Spinal cord (tissue), 9 donors: ENCODE measurements at regions not wholly inside any gene's neighbourhood (a gene's known extent, or its start where the extent isn't known, plus 50 kb on each side); places are given as distances from the start of the nearest gene placed in this dataset.

Experiments used
- DNase-seq, 6 donors: peaks; one replicate each; pipeline versions ENCODE4 v3.0.0 to v3.0.0-alpha.2; 2013 to 2015; ENCODE audit warnings: low spot score in 6 of 6, low read depth in 4 of 6
- H3K27ac ChIP-seq: one replicate; pipeline ENCODE4 v1.5.1; 2013; ENCODE audit warnings: low read depth, low read length, control low read depth
- H3K27me3 ChIP-seq: one replicate; pipeline ENCODE4 v1.6.1; 2013; ENCODE audit warnings: low read length; ENCODE audit not compliant: control insufficient read depth, insufficient read depth
- H3K36me3 ChIP-seq: one replicate; pipeline ENCODE4 v1.6.1; 2013; ENCODE audit warnings: low read length; ENCODE audit not compliant: control insufficient read depth, insufficient read depth
- H3K4me1 ChIP-seq: one replicate; pipeline ENCODE4 v1.6.1; 2013; ENCODE audit warnings: low read length; ENCODE audit not compliant: control insufficient read depth, insufficient read depth
- H3K4me3 ChIP-seq: one replicate; pipeline ENCODE4 v1.5.1; 2013; ENCODE audit warnings: low read depth, low read length, control low read depth
- H3K9me3 ChIP-seq: one replicate; pipeline ENCODE4 v1.6.1; 2013; ENCODE audit warnings: low read length; ENCODE audit not compliant: control insufficient read depth, insufficient read depth
- WGBS: methylation state at CpG from one replicate; pipeline ENCODE4 v1.1.5; 2013; ENCODE audit warnings: missing lambda C conversion rate; ENCODE audit not compliant: insufficient coverage; 5-methylcytosine and 5-hydroxymethylcytosine counted together
- donor health status: healthy.

DNA sequence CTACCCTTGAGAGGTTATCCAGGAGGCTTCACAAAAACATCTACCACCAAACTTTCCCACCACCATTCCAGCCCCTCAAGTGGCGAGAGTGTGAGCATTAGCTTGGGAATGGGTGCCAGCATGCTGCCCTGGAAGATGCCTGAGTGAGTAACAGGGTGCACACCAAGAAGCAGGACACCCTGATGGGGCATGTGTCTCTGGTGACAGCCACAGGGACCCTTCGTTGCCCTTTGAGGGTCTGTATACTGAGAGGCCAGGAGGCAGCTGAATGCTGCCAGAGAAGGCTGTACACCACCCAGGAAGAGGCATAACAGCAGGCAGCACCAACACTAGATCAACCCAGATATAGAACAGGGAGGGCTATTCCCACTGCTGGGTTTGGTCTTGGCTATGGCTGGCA lies 233.6 kb upstream of the THSD7B start:
- H3K27ac ChIP-seq, result no peak overlapping the region
- no peak for DNase-seq
- no peak overlapping the region for H3K4me3 ChIP-seq
- H3K9me3 ChIP-seq, result no peaks in the 10 kb centered on the region
- WGBS, result 58% methylated on average over 2 of the region's 2 CpGs
- no peaks in the 10 kb centered on the region for H3K27me3 ChIP-seq
- no peaks in the 10 kb centered on the region for H3K36me3 ChIP-seq
- no peaks in the 10 kb centered on the region for H3K4me1 ChIP-seq

DNA sequence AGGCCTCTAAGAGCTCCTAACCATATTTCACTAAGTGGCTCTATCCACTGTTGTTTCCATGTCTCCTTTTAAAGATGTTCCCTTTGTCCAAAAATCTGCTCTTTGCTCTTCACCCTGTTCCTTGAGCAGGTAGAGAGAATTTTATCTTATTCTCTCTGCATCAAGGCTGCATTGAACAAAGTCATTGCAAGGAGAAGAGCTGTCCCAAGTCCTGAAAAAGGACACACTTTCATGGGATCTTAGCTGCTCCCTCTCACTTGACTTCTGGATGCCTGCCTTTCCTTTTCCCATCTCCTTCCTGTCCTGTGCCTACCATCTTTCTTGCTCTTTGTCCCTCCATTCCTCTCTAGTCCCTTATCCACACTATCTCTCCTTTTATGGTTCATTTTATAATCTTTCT lies 235.2 kb upstream of the THSD7B start:
- DNase-seq, result no peak
- no peaks in the 10 kb centered on the region for H3K36me3 ChIP-seq
- H3K9me3 ChIP-seq, result no peaks in the 10 kb centered on the region
- H3K4me3 ChIP-seq, result no peak overlapping the region
- no peak overlapping the region for H3K27ac ChIP-seq
- H3K4me1 ChIP-seq, result no peaks in the 10 kb centered on the region
- no peaks in the 10 kb centered on the region for H3K27me3 ChIP-seq

DNA sequence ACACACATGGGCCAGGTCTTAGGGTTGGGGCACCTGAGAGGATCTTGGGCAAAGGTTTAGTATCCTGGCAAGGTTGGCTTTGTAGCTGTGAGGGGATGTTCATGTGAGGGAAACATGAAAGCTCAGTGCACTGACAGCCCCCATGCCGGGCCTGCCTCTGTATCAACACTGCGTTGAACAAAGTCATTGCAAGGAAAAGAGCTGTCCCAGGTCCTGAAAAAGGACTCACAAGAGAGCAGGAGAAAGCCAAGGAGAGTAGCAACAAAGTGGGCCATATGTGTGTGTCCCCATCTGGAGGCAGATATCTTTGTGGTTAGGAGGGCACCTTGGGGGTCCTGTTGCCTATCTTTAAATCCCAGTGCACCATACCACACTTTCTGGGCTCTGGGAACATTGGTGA lies 237.8 kb upstream of the THSD7B start:
- no peaks in the 10 kb centered on the region for H3K4me1 ChIP-seq
- peak; percentile 6 to 63 (median 16) for DNase-seq
- no peaks in the 10 kb centered on the region for H3K36me3 ChIP-seq
- H3K27me3 ChIP-seq, result no peaks in the 10 kb centered on the region
- H3K4me3 ChIP-seq, result no peak overlapping the region
- H3K9me3 ChIP-seq, result no peaks in the 10 kb centered on the region
- 17% methylated on average over 2 of the region's 2 CpGs for WGBS
- no peak overlapping the region for H3K27ac ChIP-seq

DNA sequence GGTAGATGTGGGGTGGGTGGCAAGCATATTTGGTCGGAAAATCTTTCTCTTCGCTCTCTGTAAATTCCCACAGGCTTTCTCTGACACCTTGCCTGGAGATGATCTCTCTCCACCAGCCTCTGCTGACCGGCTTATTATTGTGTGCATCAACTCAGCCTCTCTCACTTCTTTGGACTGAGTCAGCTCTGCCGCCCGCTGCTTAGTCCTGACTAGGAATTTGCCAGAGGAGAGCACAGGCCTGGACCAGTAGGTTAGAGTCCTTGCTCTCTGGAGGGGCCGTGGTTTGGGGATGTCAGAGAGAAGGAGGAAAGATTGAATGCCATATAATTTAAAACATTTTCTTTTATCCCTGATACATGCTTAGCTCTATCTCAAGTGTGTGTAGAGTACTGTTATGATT lies 242.6 kb upstream of the THSD7B start:
- H3K36me3 ChIP-seq, result no peaks in the 10 kb centered on the region
- no peaks in the 10 kb centered on the region for H3K9me3 ChIP-seq
- no peak overlapping the region for H3K27ac ChIP-seq
- WGBS, result no CpG with 5 or more reads among the region's 6 CpGs
- no peaks in the 10 kb centered on the region for H3K4me1 ChIP-seq
- DNase-seq, result no peak
- no peaks in the 10 kb centered on the region for H3K27me3 ChIP-seq
- no peak overlapping the region for H3K4me3 ChIP-seq

DNA sequence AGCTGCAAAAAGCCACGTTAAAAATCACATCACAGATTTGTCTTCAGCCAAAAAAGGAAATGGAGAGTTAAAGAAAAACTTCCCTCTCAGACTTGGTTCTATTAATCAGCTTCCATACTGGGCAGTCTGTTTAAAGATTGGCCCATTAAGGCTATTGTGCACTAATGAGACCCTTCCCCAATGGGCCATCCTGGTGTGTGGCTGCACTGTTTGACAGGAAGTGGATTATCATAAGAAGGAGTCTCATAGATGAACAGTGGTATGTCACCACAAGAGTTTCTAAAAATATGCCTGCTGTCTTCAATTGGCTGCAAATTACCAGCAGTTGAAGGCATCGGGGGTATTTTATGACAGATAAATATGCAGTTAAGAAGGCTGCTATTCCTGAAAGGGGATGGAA lies 247.6 kb upstream of the THSD7B start:
- Histone ChIP-seq H3K4me1 (no peaks in the 10 kb centered on the region), H3K4me3 (no peak overlapping the region), H3K27me3 (no peaks in the 10 kb centered on the region), H3K9me3 (no peaks in the 10 kb centered on the region), H3K27ac (no peak overlapping the region), H3K36me3 (no peaks in the 10 kb centered on the region)
- no CpG with 5 or more reads among the region's 2 CpGs for WGBS
- DNase-seq, result peak in 1 of 6 donors; percentile 52

DNA sequence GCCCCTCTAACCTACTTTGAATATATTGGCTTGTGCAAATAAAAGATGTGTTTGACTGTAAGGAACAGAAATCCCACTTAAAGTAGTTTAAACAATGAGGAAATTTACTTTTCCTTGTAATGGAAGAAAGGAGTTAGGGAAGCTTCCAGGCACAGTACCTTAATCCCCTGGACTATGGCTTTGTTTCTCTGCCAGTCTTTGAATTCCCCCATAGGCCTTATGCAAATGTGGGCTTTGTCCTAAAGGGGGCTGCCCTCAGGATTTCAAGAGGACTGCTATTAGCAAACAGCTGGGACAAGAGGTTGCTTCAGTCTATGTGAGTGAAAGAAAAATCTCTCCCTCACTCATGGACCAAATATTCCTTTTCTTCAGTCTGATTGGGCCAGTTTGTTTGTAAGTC lies 255.1 kb upstream of the THSD7B start:
- Histone ChIP-seq H3K9me3 (no peaks in the 10 kb centered on the region), H3K4me3 (no peak overlapping the region), H3K27me3 (no peaks in the 10 kb centered on the region), H3K36me3 (no peaks in the 10 kb centered on the region), H3K4me1 (no peaks in the 10 kb centered on the region), H3K27ac (no peak overlapping the region)
- DNase-seq, result peak in 2 of 6 donors; percentile 16 to 40

DNA sequence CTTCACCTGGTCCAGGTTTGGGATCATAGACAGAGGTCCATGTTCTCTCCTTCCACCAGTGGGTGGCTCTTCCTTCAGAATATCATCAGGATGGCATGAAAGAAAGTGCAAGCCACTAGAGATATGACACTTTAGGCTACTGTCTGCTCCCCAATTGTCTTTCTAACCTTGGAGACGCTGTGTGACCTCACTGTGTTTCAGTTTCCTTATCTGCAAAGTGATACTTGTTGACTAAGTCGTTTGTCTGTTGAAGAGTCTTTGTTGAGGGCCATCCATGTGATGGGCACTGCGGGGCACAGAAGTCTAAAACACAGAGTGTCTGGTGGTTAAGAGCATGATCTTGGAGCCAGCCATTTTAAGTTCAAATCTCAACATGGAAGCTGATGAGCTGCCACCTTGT lies 259.9 kb upstream of the THSD7B start:
- no peak overlapping the region for H3K4me3 ChIP-seq
- no peak for DNase-seq
- WGBS, result 0% methylated on average over 1 of the region's 3 CpGs
- H3K4me1 ChIP-seq, result no peaks in the 10 kb centered on the region
- no peaks in the 10 kb centered on the region for H3K9me3 ChIP-seq
- H3K27ac ChIP-seq, result no peak overlapping the region
- no peaks in the 10 kb centered on the region for H3K27me3 ChIP-seq
- H3K36me3 ChIP-seq, result no peaks in the 10 kb centered on the region

DNA sequence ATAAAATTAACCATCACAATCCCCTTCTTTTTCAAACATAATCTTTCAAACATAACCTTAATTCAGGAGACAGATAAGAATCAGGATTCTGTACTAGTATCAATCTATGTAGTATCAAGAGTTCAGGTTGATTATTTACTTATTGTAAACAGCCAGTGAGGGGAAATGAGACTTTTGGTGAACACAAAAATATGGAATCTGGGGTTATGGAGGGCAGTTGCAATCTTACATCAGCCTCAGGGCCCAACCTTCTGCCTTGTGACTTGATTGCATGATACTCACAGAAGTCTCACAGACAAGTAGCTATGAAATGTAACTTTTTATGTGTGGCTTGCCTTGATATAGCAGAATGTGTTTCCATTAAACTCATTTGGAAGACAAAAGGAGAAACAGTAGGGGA lies 262.7 kb upstream of the THSD7B start:
- Histone ChIP-seq H3K36me3 (no peaks in the 10 kb centered on the region), H3K27ac (no peak overlapping the region), H3K4me3 (no peak overlapping the region), H3K4me1 (no peaks in the 10 kb centered on the region), H3K9me3 (no peaks in the 10 kb centered on the region), H3K27me3 (no peaks in the 10 kb centered on the region)
- DNase-seq, result no peak

DNA sequence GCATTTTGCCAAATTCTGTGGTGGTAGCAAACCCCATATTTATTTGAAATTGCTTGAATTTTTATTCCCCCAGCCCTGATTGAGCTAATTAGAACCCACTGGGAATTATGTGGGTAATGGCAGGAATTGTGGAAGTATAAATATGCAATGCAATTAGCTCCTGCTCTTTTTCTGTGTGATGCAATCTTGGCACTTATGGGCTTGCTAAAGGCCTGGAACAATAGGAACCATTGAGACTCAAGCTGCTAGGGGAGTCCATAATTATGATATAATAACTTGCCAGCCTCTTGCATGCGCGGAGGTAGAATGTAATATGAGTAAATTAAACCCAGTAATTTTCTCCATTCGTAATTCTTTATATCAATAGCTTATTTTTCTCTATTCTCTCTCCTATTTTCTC lies 267.6 kb upstream of the THSD7B start:
- Histone ChIP-seq H3K27ac (no peak overlapping the region), H3K4me3 (no peak overlapping the region), H3K27me3 (no peaks in the 10 kb centered on the region), H3K4me1 (no peaks in the 10 kb centered on the region), H3K9me3 (no peaks in the 10 kb centered on the region), H3K36me3 (no peaks in the 10 kb centered on the region)
- DNase-seq, result peak in 2 of 6 donors; percentile 68 to 81
- no CpG with 5 or more reads among the region's 3 CpGs for WGBS

DNA sequence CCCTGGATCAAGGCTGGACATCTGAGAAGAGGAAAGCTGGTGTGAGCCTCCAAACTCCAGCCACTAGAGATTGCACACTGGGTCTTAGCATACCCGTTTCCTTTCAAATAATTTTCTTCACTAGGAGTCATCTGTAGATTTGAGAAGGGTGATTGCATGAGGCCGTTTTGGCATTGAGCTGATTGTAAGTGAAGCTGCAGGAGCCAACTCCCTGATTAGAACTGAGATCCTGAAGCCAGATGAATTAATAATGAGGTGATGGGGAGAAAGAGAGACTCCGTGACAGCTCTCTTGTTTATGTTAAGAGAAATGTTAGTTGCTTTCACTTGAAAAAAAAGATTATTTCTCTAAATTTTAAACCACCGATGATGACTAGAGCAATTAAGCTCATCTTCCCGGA lies 268.4 kb upstream of the THSD7B start:
- Histone ChIP-seq H3K9me3 (no peaks in the 10 kb centered on the region), H3K27ac (no peak overlapping the region), H3K36me3 (no peaks in the 10 kb centered on the region), H3K4me1 (no peaks in the 10 kb centered on the region), H3K27me3 (no peaks in the 10 kb centered on the region), H3K4me3 (no peak overlapping the region)
- no peak for DNase-seq
- WGBS, result 92% methylated on average over 1 of the region's 5 CpGs

DNA sequence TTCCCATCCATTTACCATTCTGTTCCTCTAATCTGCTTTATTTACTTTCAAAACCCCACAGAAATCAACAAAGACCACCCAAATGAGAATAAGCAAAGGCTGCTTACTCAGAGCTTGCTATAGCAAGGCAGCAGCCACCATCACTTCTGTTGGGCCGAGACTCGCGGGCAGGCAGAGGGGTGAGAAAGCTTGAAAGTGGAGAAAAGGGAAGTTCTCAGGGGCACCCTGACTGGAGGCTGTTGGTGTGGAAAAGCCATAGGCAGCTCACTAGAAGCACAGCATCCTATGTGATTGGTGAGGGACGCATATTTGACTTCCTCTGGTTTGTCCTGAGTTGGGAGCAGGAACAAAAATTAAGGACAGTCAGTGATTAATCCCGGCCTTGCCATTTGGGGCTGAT lies 269.7 kb upstream of the THSD7B start:
- no peak for DNase-seq
- no peaks in the 10 kb centered on the region for H3K27me3 ChIP-seq
- H3K27ac ChIP-seq, result no peak overlapping the region
- H3K4me3 ChIP-seq, result no peak overlapping the region
- no peaks in the 10 kb centered on the region for H3K9me3 ChIP-seq
- 90% methylated on average over 5 of the region's 5 CpGs for WGBS
- no peaks in the 10 kb centered on the region for H3K4me1 ChIP-seq
- no peaks in the 10 kb centered on the region for H3K36me3 ChIP-seq
